ENCODE measurements at regions not wholly inside any gene's neighbourhood (a gene's known extent, or its start where the extent isn't known, plus 50 kb on each side); places are given as distances from the start of the nearest gene placed in this dataset.

DNA sequence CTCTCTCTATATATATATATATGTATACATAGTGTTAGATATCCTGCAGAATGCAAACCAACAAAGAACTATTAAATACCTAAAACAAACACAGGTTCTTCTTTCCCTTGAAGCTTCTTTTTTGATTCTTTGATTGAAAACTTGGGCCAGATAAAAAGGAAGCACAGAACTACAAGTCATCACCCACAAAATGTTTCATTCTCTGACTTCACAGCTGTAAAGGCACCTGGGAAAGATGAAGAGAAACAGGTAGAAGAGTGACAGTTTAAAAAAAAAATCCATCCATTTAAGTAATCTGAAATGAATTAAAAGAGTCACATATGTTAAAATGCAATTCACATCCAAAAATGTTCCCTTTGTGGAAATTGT lies 90.7 kb upstream of the FNDC3A start:
- Histone ChIP-seq H3K9me3 (ENCODE audit: low read length) (no peaks in the 10 kb centered on the region), H4K20me1 (ENCODE audit: insufficient read depth) (no peaks in the 10 kb centered on the region), H3K79me2 (replicated peaks; ENCODE audit: insufficient read depth, low read length) (no peaks in the 10 kb centered on the region), H3K36me3 (ENCODE audit: insufficient read depth, low read length) (no peaks in the 10 kb centered on the region), H3K4me3 (ENCODE audit: low read length) (no peak overlapping the region), H3F3A (ENCODE audit: insufficient read depth, low read length, poor library complexity, severe bottlenecking) (no peaks in the 10 kb centered on the region), H3K27ac (ENCODE audit: low read length) (no peak overlapping the region), H3K4me2 (ENCODE audit: low read length) (no peak overlapping the region), H3K9ac (ENCODE audit: low read length) (no peak overlapping the region), H2AFZ (ENCODE audit: low read depth, low read length) (no peak overlapping the region), H3K27me3 (ENCODE audit: insufficient read depth, low read depth, low read length) (no peaks in the 10 kb centered on the region), H3K9me2 (ENCODE audit: insufficient read depth, low read length) (no peaks in the 10 kb centered on the region)
- TF ChIP-seq TAF1 (IDR thresholded peaks at IDR 0.05; ENCODE audit: low read depth) (no peak), EP300 (conservative IDR thresholded peaks at IDR 0.05; ENCODE audit: poor library complexity, severe bottlenecking) (no peak), MXI1 (conservative IDR thresholded peaks at IDR 0.05; ENCODE audit: poor library complexity, severe bottlenecking) (no peak), POLR2AphosphoS5 (IDR thresholded peaks at IDR 0.05) (no peak), SMC3 (conservative IDR thresholded peaks at IDR 0.05; ENCODE audit: poor library complexity) (no peak), EZH2 (IDR thresholded peaks at IDR 0.05; ENCODE audit: borderline replicate concordance, insufficient read depth, low read length, poor library complexity, severe bottlenecking) (no peak), RAD21 (conservative IDR thresholded peaks at IDR 0.05) (no peak)
- TF ChIP-seq, protein P1, sequence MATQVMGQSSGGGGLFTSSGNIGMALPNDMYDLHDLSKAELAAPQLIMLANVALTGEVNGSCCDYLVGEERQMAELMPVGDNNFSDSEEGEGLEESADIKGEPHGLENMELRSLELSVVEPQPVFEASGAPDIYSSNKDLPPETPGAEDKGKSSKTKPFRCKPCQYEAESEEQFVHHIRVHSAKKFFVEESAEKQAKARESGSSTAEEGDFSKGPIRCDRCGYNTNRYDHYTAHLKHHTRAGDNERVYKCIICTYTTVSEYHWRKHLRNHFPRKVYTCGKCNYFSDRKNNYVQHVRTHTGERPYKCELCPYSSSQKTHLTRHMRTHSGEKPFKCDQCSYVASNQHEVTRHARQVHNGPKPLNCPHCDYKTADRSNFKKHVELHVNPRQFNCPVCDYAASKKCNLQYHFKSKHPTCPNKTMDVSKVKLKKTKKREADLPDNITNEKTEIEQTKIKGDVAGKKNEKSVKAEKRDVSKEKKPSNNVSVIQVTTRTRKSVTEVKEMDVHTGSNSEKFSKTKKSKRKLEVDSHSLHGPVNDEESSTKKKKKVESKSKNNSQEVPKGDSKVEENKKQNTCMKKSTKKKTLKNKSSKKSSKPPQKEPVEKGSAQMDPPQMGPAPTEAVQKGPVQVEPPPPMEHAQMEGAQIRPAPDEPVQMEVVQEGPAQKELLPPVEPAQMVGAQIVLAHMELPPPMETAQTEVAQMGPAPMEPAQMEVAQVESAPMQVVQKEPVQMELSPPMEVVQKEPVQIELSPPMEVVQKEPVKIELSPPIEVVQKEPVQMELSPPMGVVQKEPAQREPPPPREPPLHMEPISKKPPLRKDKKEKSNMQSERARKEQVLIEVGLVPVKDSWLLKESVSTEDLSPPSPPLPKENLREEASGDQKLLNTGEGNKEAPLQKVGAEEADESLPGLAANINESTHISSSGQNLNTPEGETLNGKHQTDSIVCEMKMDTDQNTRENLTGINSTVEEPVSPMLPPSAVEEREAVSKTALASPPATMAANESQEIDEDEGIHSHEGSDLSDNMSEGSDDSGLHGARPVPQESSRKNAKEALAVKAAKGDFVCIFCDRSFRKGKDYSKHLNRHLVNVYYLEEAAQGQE (IDR thresholded peaks at IDR 0.05; ENCODE audit: borderline replicate concordance), result no peak
- TF ChIP-seq, protein P2, sequence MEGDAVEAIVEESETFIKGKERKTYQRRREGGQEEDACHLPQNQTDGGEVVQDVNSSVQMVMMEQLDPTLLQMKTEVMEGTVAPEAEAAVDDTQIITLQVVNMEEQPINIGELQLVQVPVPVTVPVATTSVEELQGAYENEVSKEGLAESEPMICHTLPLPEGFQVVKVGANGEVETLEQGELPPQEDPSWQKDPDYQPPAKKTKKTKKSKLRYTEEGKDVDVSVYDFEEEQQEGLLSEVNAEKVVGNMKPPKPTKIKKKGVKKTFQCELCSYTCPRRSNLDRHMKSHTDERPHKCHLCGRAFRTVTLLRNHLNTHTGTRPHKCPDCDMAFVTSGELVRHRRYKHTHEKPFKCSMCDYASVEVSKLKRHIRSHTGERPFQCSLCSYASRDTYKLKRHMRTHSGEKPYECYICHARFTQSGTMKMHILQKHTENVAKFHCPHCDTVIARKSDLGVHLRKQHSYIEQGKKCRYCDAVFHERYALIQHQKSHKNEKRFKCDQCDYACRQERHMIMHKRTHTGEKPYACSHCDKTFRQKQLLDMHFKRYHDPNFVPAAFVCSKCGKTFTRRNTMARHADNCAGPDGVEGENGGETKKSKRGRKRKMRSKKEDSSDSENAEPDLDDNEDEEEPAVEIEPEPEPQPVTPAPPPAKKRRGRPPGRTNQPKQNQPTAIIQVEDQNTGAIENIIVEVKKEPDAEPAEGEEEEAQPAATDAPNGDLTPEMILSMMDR (IDR thresholded peaks at IDR 0.05; ENCODE audit: poor library complexity, severe bottlenecking), result no peak

DNA sequence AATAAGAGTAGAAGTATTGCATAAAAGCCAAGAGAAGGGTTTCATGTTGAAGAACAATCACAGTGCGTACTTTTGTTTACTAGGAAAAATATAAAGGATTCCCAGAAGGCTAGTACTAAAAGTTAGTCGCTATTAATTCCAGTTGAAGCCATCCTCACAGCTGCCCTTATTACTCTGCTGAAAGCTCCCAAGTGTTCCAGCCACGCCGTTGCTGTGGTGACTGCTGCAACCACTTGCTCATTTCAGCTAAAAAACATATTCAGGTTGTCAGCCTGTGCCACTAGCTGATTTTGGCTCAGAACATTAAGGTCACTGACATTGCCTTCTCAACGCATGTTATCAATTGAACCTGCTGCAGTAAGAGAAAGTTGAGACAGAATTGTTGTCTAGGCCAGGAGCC lies 87.1 kb upstream of the FNDC3A start:
- no peak overlapping the region for H2AFZ ChIP-seq (ENCODE audit: low read depth, low read length)
- H3K9me2 ChIP-seq (ENCODE audit: insufficient read depth, low read length), result no peaks in the 10 kb centered on the region
- no peaks in the 10 kb centered on the region for H3F3A ChIP-seq (ENCODE audit: insufficient read depth, low read length, poor library complexity, severe bottlenecking)
- no peak overlapping the region for H3K27ac ChIP-seq (ENCODE audit: low read length)
- no peaks in the 10 kb centered on the region for H3K9me3 ChIP-seq (ENCODE audit: low read length)
- H3K79me2 ChIP-seq (replicated peaks; ENCODE audit: insufficient read depth, low read length), result no peaks in the 10 kb centered on the region
- H3K9ac ChIP-seq (ENCODE audit: low read length), result no peak overlapping the region
- H4K20me1 ChIP-seq (ENCODE audit: insufficient read depth), result no peaks in the 10 kb centered on the region
- no peaks in the 10 kb centered on the region for H3K36me3 ChIP-seq (ENCODE audit: insufficient read depth, low read length)
- no peaks in the 10 kb centered on the region for H3K27me3 ChIP-seq (ENCODE audit: insufficient read depth, low read depth, low read length)
- TF ChIP-seq MXI1 (conservative IDR thresholded peaks at IDR 0.05; ENCODE audit: poor library complexity, severe bottlenecking) (no peak), EP300 (conservative IDR thresholded peaks at IDR 0.05; ENCODE audit: poor library complexity, severe bottlenecking) (no peak), TAF1 (IDR thresholded peaks at IDR 0.05; ENCODE audit: low read depth) (no peak), EZH2 (IDR thresholded peaks at IDR 0.05; ENCODE audit: borderline replicate concordance, insufficient read depth, low read length, poor library complexity, severe bottlenecking) (no peak), RAD21 (conservative IDR thresholded peaks at IDR 0.05) (no peak), SMC3 (conservative IDR thresholded peaks at IDR 0.05; ENCODE audit: poor library complexity) (no peak), POLR2AphosphoS5 (IDR thresholded peaks at IDR 0.05) (no peak)
- TF ChIP-seq, protein P1 (IDR thresholded peaks at IDR 0.05; ENCODE audit: borderline replicate concordance), result no peak
- H3K4me3 ChIP-seq (ENCODE audit: low read length), result no peak overlapping the region
- H3K4me2 ChIP-seq (ENCODE audit: low read length), result no peak overlapping the region

Data from neural cell (in vitro differentiated cells).